H9 (cell line): ENCODE measurements at regions not wholly inside any gene's neighbourhood (a gene's known extent, or its start where the extent isn't known, plus 50 kb on each side); places are given as distances from the start of the nearest gene placed in this dataset.

ENCODE experiments used
- DNase-seq: peaks from one replicate; pipeline ENCODE4 v3.0.0-alpha.2; 2017
- H2AFZ ChIP-seq: one replicate; pipeline ENCODE4 v1.6.1; 2013; ENCODE audit warnings: mild to moderate bottlenecking, low read length, control low read depth, moderate library complexity
- H2AK5ac ChIP-seq: 2 replicates; pipeline ENCODE4 v1.6.1; 2013; ENCODE audit warnings: low read length, control low read depth, mixed read lengths; ENCODE audit not compliant: insufficient read length
- H2BK120ac ChIP-seq: one replicate; pipeline ENCODE4 v1.6.1; 2013; ENCODE audit warnings: low read depth, mild to moderate bottlenecking, low read length, control low read depth, inconsistent platforms; ENCODE audit not compliant: poor library complexity, severe bottlenecking
- H2BK12ac ChIP-seq: 2 replicates; pipeline ENCODE4 v1.6.1; 2013; ENCODE audit warnings: low read length, control low read depth, mixed read lengths, low read depth; ENCODE audit not compliant: insufficient read length
- H2BK15ac ChIP-seq: 2 replicates; pipeline ENCODE4 v1.6.1; 2013; ENCODE audit warnings: low read depth, low read length, control low read depth
- H2BK20ac ChIP-seq: one replicate; pipeline ENCODE4 v1.6.1; 2013; ENCODE audit warnings: low read depth, mild to moderate bottlenecking, low read length, control low read depth, inconsistent platforms; ENCODE audit not compliant: poor library complexity, severe bottlenecking
- H2BK5ac ChIP-seq: 2 replicates; pipeline ENCODE4 v1.6.1; 2013; ENCODE audit warnings: low read length, control low read depth, mixed read lengths; ENCODE audit not compliant: insufficient read length
- H3K14ac ChIP-seq: 2 replicates; pipeline ENCODE4 v1.6.1; 2013; ENCODE audit warnings: low read length, control low read depth; ENCODE audit not compliant: insufficient read depth
- H3K18ac ChIP-seq: 2 replicates; pipeline ENCODE4 v1.6.1; 2013; ENCODE audit warnings: low read depth, mild to moderate bottlenecking, mixed read lengths, low read length, control low read depth; ENCODE audit not compliant: insufficient read length
- H3K23ac ChIP-seq: 2 replicates; pipeline ENCODE4 v1.6.1; 2013; ENCODE audit warnings: low read length, control low read depth, mixed read lengths, low read depth; ENCODE audit not compliant: insufficient read length
- H3K23me2 ChIP-seq: 2 replicates; pipeline ENCODE4 v1.6.1; 2013; ENCODE audit warnings: low read depth, mild to moderate bottlenecking, mixed read lengths, low read length, control low read depth; ENCODE audit not compliant: insufficient read length, poor library complexity, severe bottlenecking
- H3K27ac ChIP-seq: 2 replicates; pipeline ENCODE4 v1.5.1; 2013; ENCODE audit warnings: low read length, control low read depth, mixed read lengths, low read depth; ENCODE audit not compliant: insufficient read length
- H3K27me3 ChIP-seq: 2 replicates; pipeline ENCODE4 v1.6.1; 2013; ENCODE audit warnings: low read length, control low read depth, inconsistent platforms; ENCODE audit not compliant: insufficient read depth
- H3K4ac ChIP-seq: 2 replicates; pipeline ENCODE4 v1.6.1; 2013; ENCODE audit warnings: low read depth, mild to moderate bottlenecking, control low read depth, inconsistent platforms, low read length, moderate library complexity
- H3K4me1 ChIP-seq: 2 replicates; pipeline ENCODE4 v1.6.1; 2013; ENCODE audit warnings: low read length, control low read depth, inconsistent platforms; ENCODE audit not compliant: insufficient read depth
- H3K4me2 ChIP-seq: 2 replicates; pipeline ENCODE4 v1.6.1; 2013; ENCODE audit warnings: low read length, control low read depth, mixed read lengths; ENCODE audit not compliant: insufficient read length, insufficient read depth
- H3K56ac ChIP-seq: 2 replicates; pipeline ENCODE4 v1.6.1; 2013; ENCODE audit warnings: low read depth, mild to moderate bottlenecking, mixed read lengths, low read length, control low read depth; ENCODE audit not compliant: insufficient read length
- H3K79me1 ChIP-seq: 2 replicates; pipeline ENCODE4 v1.6.1; 2013; ENCODE audit warnings: low read depth, mild to moderate bottlenecking, moderate library complexity, low read length, control low read depth, inconsistent platforms; ENCODE audit not compliant: insufficient read depth, poor library complexity, severe bottlenecking
- H3K79me2 ChIP-seq: 2 replicates; pipeline ENCODE4 v1.6.1; 2013; ENCODE audit warnings: low read length, control low read depth, inconsistent platforms; ENCODE audit not compliant: insufficient read depth
- H3K9ac ChIP-seq: 2 replicates; pipeline ENCODE4 v1.6.1; 2013; ENCODE audit warnings: low read length, control low read depth, mixed read lengths; ENCODE audit not compliant: insufficient read length; ENCODE audit errors: extremely low read depth
- H3K9me3 ChIP-seq: one replicate; pipeline ENCODE4 v1.6.1; 2013; ENCODE audit warnings: low read depth, low read length, inconsistent platforms; ENCODE audit not compliant: control insufficient read depth
- H3T11ph ChIP-seq: one replicate; pipeline ENCODE4 v1.6.1; 2013; ENCODE audit warnings: mild to moderate bottlenecking, low read length, control low read depth, inconsistent platforms
- H4K20me1 ChIP-seq: one replicate; pipeline ENCODE4 v1.6.1; 2013; ENCODE audit not compliant: control insufficient read depth, insufficient read length, insufficient read depth
- H4K5ac ChIP-seq: 2 replicates; pipeline ENCODE4 v1.6.1; 2013; ENCODE audit warnings: low read depth, mild to moderate bottlenecking, mixed read lengths, low read length, control low read depth; ENCODE audit not compliant: insufficient read length
- H4K8ac ChIP-seq: replicated peaks from 2 replicates; pipeline ENCODE4 v1.6.1; 2013; ENCODE audit warnings: low read length, control low read depth, mixed read lengths, low read depth; ENCODE audit not compliant: insufficient read length
- H4K91ac ChIP-seq: 2 replicates; pipeline ENCODE4 v1.6.1; 2013; ENCODE audit warnings: low read depth, mild to moderate bottlenecking, moderate library complexity, mixed read lengths, low read length, control low read depth; ENCODE audit not compliant: insufficient read length
- H3K27ac Mint-ChIP-seq, 3 experiments: 2 replicates in 2 of 3; 3 replicates in 1 of 3; pipeline ENCODE4 v1.8.0; 2020 to 2021; ENCODE audit warnings: mixed read lengths in 3 of 3, mild to moderate bottlenecking in 1 of 3, moderate library complexity in 1 of 3
- H3K27me3 Mint-ChIP-seq: 2 replicates; pipeline ENCODE4 v1.8.0; 2021; ENCODE audit warnings: low read depth, mild to moderate bottlenecking, moderate library complexity, mixed read lengths
- H3K36me3 Mint-ChIP-seq, 3 experiments: 2 replicates in 2 of 3; 3 replicates in 1 of 3; pipeline ENCODE4 v1.8.0; 2020 to 2021; ENCODE audit warnings: low read depth in 3 of 3, mixed read lengths in 3 of 3; ENCODE audit not compliant: insufficient read depth in 1 of 3
- H3K4me1 Mint-ChIP-seq, 2 experiments: 2 replicates each; pipeline ENCODE4 v1.8.0; 2020; ENCODE audit warnings: mixed read lengths in 2 of 2
- H3K4me3 Mint-ChIP-seq, 2 experiments: 2 replicates in 1 of 2; 3 replicates in 1 of 2; pipeline ENCODE4 v1.8.0; 2020 to 2021; ENCODE audit warnings: mild to moderate bottlenecking in 2 of 2, mixed read lengths in 2 of 2, moderate library complexity in 1 of 2
- H3K9me3 Mint-ChIP-seq, 2 experiments: 2 replicates in 1 of 2; 3 replicates in 1 of 2; pipeline ENCODE4 v1.8.0; 2020; ENCODE audit warnings: mild to moderate bottlenecking in 2 of 2, mixed read lengths in 2 of 2, moderate library complexity in 1 of 2
- CTCF ChIP-seq: fragments of 200-600 bp; sonication (generic); conservative IDR thresholded peaks from 3 replicates; pipeline ENCODE4 v1.8.0; 2021; ENCODE audit warnings: antibody characterized with exemption, mild to moderate bottlenecking
- WGBS: extraction: QIAGEN DNeasy Blood & Tissue Kit; methylation state at CpG from one replicate; pipeline ENCODE4 v1.1.7; 2013; ENCODE audit warnings: missing lambda C conversion rate, low lambda C conversion rate, mixed read lengths; ENCODE audit not compliant: insufficient read length; ENCODE audit errors: extremely low coverage; 5-methylcytosine and 5-hydroxymethylcytosine counted together

DNA sequence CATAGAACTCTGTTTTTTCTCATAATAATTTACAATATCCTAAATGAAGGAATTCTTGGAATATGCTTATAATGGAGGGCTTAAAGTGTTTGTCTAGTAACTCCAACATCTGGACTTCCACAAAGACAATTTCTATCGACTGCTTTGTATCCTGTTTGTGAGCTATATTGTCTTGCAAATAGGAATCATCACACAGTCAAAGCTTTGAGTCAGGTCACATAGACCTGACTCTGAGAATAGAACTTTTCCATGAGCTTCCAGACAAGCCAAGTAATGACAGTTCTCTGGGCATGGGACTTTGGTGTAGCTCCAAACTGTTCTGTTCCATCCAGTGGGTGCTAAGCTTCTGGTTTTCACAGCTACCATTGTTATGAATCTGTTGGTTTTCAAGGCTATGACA lies 75.2 kb upstream of the GALNT7 start:
- no CpG with 5 or more reads among the region's 1 CpG for WGBS
- H2AFZ ChIP-seq: no peak overlapping the region
- no peak overlapping the region for H4K91ac ChIP-seq
- H3K4me2 ChIP-seq: no peak overlapping the region
- H3K23ac ChIP-seq: no peak overlapping the region
- H3K4me1 ChIP-seq: peaks cover 13% of the 10 kb centered on the region; the same call in 1 of the 2 replicates
- no peak overlapping the region for H4K5ac ChIP-seq
- no peak overlapping the region for H3K18ac ChIP-seq
- H3K79me1 ChIP-seq: no peaks in the 10 kb centered on the region
- Mint-ChIP-seq H3K4me3 (no peak overlapping the region), H3K4me1 (peaks cover 42 to 45% of the 10 kb centered on the region in 2 experiments), H3K9me3 (peaks cover 4 to 6% of the 10 kb centered on the region in 2 experiments), H3K27ac (no peak overlapping the region), H3K27me3 (no peaks in the 10 kb centered on the region), H3K36me3 (peaks cover 0 to 8% (median 2%) of the 10 kb centered on the region in 3 experiments; a peak in 2 of 7 replicates)
- no peaks in the 10 kb centered on the region; the same call in 1 of the 2 replicates for H3K27me3 ChIP-seq
- TF ChIP-seq CTCF: no peak
- H3K9me3 ChIP-seq: no peaks in the 10 kb centered on the region
- H3K9ac ChIP-seq: no peak overlapping the region
- DNase-seq: no peak
- H3T11ph ChIP-seq: no peak overlapping the region
- H3K14ac ChIP-seq: no peak overlapping the region
- no peak overlapping the region for H3K27ac ChIP-seq
- H2BK5ac ChIP-seq: no peak overlapping the region
- H2BK20ac ChIP-seq: no peak overlapping the region
- no peak overlapping the region for H3K56ac ChIP-seq
- H3K23me2 ChIP-seq: no peaks in the 10 kb centered on the region
- no peaks in the 10 kb centered on the region for H3K79me2 ChIP-seq
- H2BK12ac ChIP-seq: no peak overlapping the region
- no peak overlapping the region for H2BK120ac ChIP-seq
- H4K8ac ChIP-seq: no peak overlapping the region
- H4K20me1 ChIP-seq: no peaks in the 10 kb centered on the region
- H2BK15ac ChIP-seq: no peak overlapping the region
- H3K4ac ChIP-seq: no peak overlapping the region
- H2AK5ac ChIP-seq: no peak overlapping the region
